Transverse colon (tissue), 4 donors: ENCODE measurements at regions not wholly inside any gene's neighbourhood (a gene's known extent, or its start where the extent isn't known, plus 50 kb on each side); places are given as distances from the start of the nearest gene placed in this dataset.

Source experiments
- DNase-seq: peaks from one replicate; pipeline ENCODE4 v3.0.0-alpha.2; 2019
- H3K27ac ChIP-seq, 4 donors: fragments of 200-600 bp; sonication (generic); 2 replicates each; pipeline ENCODE4 v1.5.1; 2016 to 2018; ENCODE audit warnings: inconsistent platforms in 4 of 4
- H3K27me3 ChIP-seq: fragments of 200-600 bp; sonication (generic); 2 replicates; pipeline ENCODE4 v1.5.1; 2017; ENCODE audit warnings: inconsistent platforms
- H3K36me3 ChIP-seq, 4 donors: fragments of 200-600 bp; sonication (generic); 2 replicates each; pipeline ENCODE4 v1.5.1; 2017 to 2019; ENCODE audit warnings: inconsistent platforms in 4 of 4
- H3K4me1 ChIP-seq, 4 donors: fragments of 200-600 bp; sonication (generic); 2 replicates each; pipeline ENCODE4 v1.5.1; 2017 to 2020; ENCODE audit warnings: inconsistent platforms in 4 of 4
- H3K4me3 ChIP-seq, 4 donors: fragments of 200-600 bp; sonication (generic); 1 replicate in 1 of 4; 2 replicates in 3 of 4; pipeline versions ENCODE4 v1.5.1 to v1.6.1; 2017 to 2019; ENCODE audit warnings: inconsistent platforms in 4 of 4
- H3K9me3 ChIP-seq, 2 donors: fragments of 200-600 bp; sonication (generic); 2 replicates each; pipeline ENCODE4 v1.5.1; 2017 to 2019; ENCODE audit warnings: inconsistent platforms in 2 of 2
- CTCF ChIP-seq, 5 experiments: fragments of 200-600 bp in 3 of 5; fragments of 450-650 bp in 2 of 5; sonication (generic) in 3 of 5; IDR thresholded peaks; 1 replicate in 2 of 5; 2 replicates in 3 of 5; pipeline ENCODE4 v1.5.1; 2016 to 2017; ENCODE audit warnings: antibody characterized with exemption in 5 of 5, inconsistent platforms in 3 of 5, mild to moderate bottlenecking in 2 of 5, moderate library complexity in 1 of 5
- EP300 ChIP-seq: sonication (generic); formaldehyde crosslinking; IDR thresholded peaks from one replicate; pipeline ENCODE4 v1.6.1; 2017; ENCODE audit warnings: antibody characterized with exemption, low read depth
- POLR2A ChIP-seq: fragments of 450-650 bp; IDR thresholded peaks from one replicate; pipeline ENCODE4 v1.6.1; 2016; ENCODE audit warnings: antibody characterized with exemption, mild to moderate bottlenecking, moderate library complexity
- POLR2AphosphoS5 ChIP-seq, 3 donors: sonication (generic); formaldehyde crosslinking; IDR thresholded peaks; one replicate each; pipeline ENCODE4 v1.6.1; 2016; ENCODE audit warnings: antibody characterized with exemption in 3 of 3
- WGBS, 2 donors: methylation state at CpG; one replicate each; pipeline ENCODE4 v1.1.5; 2018; ENCODE audit warnings: low coverage in 1 of 2; 5-methylcytosine and 5-hydroxymethylcytosine counted together
- in situ Hi-C, 4 donors: fragments of 200-750 bp; cut with MboI; loops; one replicate each; pipeline versions ENCODE4 v1.15.0 to v1.15.1; 2017; ENCODE audit warnings: low sequenced_read_pairs in 3 of 4, low pct_ligation_motif_present in 1 of 4, low pct_unique_long_range_greater_than_20kb in 1 of 4
- intact Hi-C: fragments of 100-400 bp; cut with DNase I; formaldehyde crosslinking; loops from one replicate; pipeline ENCODE4 v1.15.1; 2023; ENCODE audit warnings: low total_unique reads

GRCh38 chr7:156209087-156209486 is 396.8 kb upstream of the SHH start:
- in situ Hi-C loops (no loop called here), intact Hi-C loops (no loop called here)
- Histone ChIP-seq H3K27ac (no peak overlapping the region), H3K27me3 (no peaks in the 10 kb centered on the region), H3K4me1 (no peaks in the 10 kb centered on the region), H3K4me3 (no peak overlapping the region), H3K9me3 (no peaks in the 10 kb centered on the region), H3K36me3 (no peaks in the 10 kb centered on the region)
- TF ChIP-seq POLR2A (no peak), EP300 (no peak), CTCF (IDR thresholded peaks at IDR 0.05) (no peak), POLR2AphosphoS5 (IDR thresholded peaks at IDR 0.05) (no peak)
- WGBS, 2 donors = 69 to 78% methylated on average over 5 to 7 of the region's 7 CpGs
- DNase-seq = no peak

DNA sequence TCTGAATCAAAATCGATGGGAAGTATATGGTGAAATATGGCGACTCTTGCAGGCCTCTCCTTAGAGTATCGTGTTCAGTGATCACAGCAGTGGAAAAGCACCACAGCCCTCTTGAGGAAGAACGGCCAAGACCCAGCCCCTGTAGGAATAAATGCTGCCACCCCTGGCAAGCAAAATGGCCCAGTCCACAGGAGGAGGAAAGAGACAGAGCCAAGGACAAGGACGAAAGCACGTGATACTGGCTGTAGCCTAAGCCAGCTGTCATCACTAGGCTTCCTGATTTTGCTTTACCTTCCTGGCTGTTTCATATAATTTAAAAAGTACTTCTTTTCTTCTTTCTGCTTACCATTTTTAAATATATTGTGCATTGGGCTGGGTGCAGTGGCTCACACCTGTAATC is 395.0 kb upstream of the SHH start:
- H3K4me3 ChIP-seq = no peak overlapping the region
- 85 to 94% methylated on average over 5 to 6 of the region's 6 CpGs for WGBS, 2 donors
- H3K27ac ChIP-seq = no peak overlapping the region
- H3K4me1 ChIP-seq = no peaks in the 10 kb centered on the region
- intact Hi-C loops = no loop called here
- in situ Hi-C loops = no loop called here
- H3K9me3 ChIP-seq = no peaks in the 10 kb centered on the region
- H3K36me3 ChIP-seq = no peaks in the 10 kb centered on the region
- H3K27me3 ChIP-seq = no peaks in the 10 kb centered on the region
- no peak for DNase-seq
- TF ChIP-seq POLR2AphosphoS5 (IDR thresholded peaks at IDR 0.05) = no peak
- TF ChIP-seq POLR2A = no peak
- TF ChIP-seq EP300 = no peak
- no peak for TF ChIP-seq CTCF (IDR thresholded peaks at IDR 0.05)

GRCh38 chr7:156206174-156206573 is 393.9 kb upstream of the SHH start:
- TF ChIP-seq POLR2AphosphoS5 (IDR thresholded peaks at IDR 0.05) (no peak), CTCF (IDR thresholded peaks at IDR 0.05) (no peak), EP300 (no peak), POLR2A (no peak)
- Histone ChIP-seq H3K4me3 (no peak overlapping the region), H3K27me3 (no peaks in the 10 kb centered on the region), H3K27ac (no peak overlapping the region), H3K9me3 (no peaks in the 10 kb centered on the region), H3K36me3 (no peaks in the 10 kb centered on the region), H3K4me1 (no peaks in the 10 kb centered on the region)
- no peak for DNase-seq
- 60 to 83% methylated on average over 1 to 8 of the region's 8 CpGs for WGBS, 2 donors
- intact Hi-C loops = no loop called here
- in situ Hi-C loops = no loop called here

GRCh38 chr7:156204820-156205219 is 392.6 kb upstream of the SHH start:
- Histone ChIP-seq H3K27ac (no peak overlapping the region), H3K27me3 (no peaks in the 10 kb centered on the region), H3K9me3 (no peaks in the 10 kb centered on the region), H3K4me3 (no peak overlapping the region), H3K36me3 (no peaks in the 10 kb centered on the region), H3K4me1 (no peaks in the 10 kb centered on the region)
- DNase-seq = no peak
- TF ChIP-seq EP300 (no peak), POLR2AphosphoS5 (IDR thresholded peaks at IDR 0.05) (no peak), POLR2A (no peak), CTCF (IDR thresholded peaks at IDR 0.05) (no peak)
- 89 to 92% methylated on average over 4 to 6 of the region's 6 CpGs for WGBS, 2 donors
- in situ Hi-C loops (no loop called here), intact Hi-C loops (no loop called here)
